ENCODE measurements at regions not wholly inside any gene's neighbourhood (a gene's known extent, or its start where the extent isn't known, plus 50 kb on each side); places are given as distances from the start of the nearest gene placed in this dataset.
"Not testable (repeated sequence)": the region's sequence is repeated elsewhere in the genome, so short reads cannot be mapped to it uniquely, and the experiment has no call there.

DNA sequence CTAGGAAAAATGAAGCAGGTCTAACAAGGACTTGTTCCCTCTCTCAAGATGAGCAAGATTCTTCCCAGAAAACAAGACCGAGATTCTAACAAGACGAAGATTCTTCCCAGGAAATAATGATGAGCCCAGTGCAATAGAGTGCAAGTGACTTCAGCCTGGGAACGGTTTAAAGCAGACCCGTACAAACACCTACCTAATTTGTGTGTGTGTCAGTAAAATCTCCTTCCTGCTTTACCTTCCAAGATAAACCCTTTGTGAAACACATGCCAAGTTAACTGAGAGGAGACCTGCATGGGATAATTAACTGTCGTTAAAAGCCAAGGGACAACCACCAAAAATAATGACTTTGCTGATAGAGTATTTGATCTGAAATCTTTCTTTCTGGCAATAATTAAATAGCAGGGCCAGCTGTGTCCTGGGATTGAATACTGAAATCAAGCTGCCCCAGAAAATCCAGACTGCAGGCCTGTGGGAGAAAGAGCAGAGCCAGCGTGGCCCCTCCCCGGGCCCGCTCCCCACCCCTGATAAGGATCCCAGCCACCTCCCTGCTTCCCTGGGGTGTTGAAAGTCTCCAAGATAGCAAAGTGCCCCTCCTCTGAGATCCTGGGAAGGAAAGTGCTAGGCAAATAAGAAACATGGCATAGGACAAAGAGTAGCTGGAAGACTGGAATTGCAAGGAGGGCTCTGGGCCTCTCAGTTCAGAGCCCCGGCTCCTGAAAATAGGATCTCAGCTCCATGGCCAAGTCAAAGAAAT is 145.5 kb downstream of the CYP26B1 start:
- DNase-seq: no peak

DNA sequence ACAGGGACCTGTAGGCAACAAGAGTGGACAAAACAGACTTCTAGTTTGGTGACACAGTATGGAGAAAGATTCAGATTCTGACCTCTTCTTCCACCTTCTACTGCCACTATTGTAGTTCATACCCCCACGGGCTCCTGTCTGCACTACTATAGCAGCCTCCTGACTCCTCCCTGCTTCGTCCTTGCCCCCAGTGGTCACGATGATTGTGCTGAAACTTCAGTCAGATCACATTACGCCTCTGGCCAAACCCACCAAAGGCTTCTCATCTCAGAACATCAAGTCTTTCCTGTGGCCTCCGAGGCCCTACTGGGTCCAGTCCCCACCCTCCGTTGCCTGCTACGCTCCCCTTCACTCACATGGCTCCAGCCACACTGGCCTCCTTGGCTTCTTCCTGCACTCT is 147.6 kb downstream of the CYP26B1 start:
- DNase-seq: no peak

DNA sequence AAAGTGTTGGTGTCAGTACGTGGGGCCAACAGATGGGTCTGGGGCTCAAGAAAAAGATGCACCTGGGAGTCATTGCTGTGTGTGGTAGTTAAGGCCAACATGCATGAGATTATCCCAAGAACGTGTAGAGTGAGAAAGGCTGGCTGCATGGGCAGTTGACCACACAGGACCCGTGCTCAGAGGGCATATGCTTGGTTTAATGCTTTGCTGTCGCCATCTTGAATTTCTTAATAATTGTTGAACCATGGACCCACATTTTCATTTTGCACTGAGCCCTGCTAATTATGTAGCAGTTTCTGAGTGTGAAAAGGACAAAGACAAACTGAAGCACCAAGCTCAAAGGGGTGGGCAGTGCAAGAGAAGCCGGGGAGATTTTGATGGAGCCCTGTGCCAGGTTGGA is 148.1 kb downstream of the CYP26B1 start:
- DNase-seq: no peak

DNA sequence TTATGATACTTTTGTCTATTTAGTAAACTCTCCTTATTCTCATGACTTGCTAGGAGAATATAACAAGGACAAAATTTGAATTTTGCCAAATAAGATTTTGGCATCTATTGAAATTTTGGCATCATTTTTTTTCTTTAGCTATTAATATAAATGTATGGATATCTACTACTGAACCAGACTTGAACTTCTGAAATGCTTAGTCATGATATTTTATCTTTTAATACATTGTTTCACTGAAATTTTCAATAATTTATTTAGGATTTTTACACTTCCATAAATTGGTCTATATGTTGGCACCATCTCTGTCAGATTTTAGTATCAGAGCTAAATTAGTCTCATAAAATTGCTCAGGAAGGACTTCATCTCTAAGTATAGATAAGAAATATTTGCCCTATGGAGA is 149.8 kb downstream of the CYP26B1 start:
- no peak for DNase-seq

DNA sequence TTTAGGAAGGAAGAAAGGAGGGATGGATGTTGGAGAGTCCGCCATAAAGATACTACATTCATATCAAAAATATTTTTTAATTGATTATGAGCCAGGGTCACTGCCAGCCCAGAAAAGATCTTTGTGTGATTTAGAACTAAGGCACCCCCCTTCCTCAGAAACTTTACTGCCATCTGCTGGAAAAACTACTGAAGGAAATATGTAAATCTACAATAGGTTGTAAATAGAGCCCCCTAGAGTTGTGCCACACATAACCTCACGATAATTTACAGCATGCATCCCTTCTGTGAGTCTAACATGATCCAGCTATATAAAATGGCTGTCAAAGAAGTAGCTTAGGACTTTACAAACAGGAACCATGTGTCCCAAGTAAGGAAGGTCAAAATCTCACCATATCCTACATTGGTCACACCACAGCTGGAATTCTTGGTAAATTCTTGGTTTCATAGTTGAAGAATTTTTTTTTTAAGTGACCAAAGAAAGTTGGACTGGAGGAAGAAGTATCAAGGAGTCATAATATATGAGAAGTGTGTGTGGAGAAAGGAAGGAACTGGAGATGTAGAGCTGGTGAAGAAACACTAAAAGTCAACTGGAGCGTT is 152.5 kb downstream of the CYP26B1 start:
- peak; percentile 7 for DNase-seq

DNA sequence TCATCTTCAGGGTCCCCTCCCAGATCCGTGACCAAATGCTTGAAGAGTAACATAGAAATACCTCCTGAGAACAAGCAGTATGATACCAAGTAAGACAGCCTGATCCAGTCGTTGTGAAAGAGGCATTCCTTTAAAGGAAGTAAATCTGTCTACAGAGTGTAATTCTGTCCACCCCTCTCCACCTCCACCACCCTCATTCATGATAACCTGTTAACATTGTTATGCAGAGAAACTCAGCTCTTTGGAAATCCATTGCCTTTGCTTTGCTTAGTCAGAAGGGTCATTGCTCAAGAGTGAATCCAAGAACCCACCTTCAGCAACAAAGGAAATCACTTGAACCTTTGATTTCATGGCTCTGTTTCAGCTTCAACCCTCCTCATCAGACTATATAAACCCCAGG is 155.6 kb downstream of the CYP26B1 start:
- DNase-seq: no peak

DNA sequence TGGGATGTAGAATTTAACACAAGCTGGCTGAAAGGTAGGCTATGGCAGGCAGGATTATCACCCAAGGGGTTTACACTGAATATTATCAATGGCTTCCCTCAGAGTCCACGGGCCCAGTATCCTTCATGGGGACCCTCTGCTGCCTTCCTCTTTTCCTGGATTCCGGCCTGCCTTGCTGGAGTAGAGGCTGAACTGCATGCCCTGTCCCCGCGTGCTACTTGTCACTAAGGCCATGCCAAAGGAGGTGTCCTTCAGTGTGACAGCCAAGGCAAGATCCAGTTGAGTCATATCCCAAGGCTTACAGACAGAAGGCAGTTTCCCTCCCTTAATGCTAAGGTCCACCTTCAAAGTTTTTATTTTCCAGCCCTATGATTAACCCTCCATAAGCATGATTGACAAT is 156.3 kb downstream of the CYP26B1 start:
- no peak for DNase-seq

DNA sequence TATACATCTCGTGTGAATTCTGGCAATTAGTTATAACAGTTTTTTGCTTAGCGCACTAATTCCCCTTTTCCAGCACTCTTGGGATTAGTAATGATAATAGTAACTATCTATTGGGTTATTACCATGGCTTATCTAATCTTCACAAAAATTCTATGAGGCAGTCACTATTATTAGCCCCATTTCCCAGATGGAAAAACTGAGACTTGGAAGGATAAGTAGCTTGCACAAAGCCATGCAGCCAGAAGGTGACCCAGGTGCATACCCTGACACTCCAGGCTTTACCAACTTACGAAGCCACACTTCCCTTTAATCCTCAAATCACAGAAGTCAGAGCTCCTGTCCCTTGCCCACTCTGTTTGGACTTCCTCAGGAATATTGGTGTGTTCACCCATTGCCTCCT is 156.8 kb downstream of the CYP26B1 start:
- DNase-seq: no peak

DNA sequence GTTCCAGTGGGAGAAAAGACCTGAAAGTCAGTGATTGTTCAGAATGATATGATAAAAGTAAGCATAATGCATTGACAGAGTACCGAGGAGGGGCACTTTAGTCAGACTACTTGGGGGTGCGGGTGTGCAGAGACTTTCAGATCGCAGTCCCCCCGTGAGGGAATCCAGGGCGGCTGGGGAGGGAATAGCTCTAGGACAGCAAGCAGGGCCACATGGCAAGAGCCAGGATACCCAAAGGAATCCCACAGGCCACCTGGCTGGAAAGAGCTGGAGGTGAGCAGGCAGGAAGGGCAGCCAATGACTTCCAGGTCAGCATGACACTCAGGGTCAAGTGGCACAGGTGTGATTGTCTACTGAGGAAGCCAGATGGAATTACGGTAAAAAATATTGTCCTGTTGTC is 157.5 kb downstream of the CYP26B1 start:
- DNase-seq: no peak

DNA sequence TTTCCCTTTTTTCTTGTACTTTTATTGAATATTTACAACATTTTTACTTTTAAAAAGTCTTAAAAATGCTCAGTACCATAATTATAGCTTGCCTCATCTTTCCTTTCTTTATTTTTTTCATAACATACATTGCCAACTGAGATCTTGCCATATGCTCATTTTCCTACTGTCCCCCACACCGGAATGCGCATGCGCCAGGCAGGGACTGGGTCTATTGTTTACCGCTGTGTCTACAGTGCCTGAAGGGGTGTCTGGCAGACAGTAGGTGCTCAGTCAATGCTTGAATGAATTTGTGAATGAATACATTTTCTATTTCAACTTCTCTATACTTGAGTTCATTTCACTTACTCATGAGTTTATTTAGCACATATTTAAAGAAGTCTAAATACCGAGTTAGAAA is 158.0 kb downstream of the CYP26B1 start:
- DNase-seq: no peak

DNA sequence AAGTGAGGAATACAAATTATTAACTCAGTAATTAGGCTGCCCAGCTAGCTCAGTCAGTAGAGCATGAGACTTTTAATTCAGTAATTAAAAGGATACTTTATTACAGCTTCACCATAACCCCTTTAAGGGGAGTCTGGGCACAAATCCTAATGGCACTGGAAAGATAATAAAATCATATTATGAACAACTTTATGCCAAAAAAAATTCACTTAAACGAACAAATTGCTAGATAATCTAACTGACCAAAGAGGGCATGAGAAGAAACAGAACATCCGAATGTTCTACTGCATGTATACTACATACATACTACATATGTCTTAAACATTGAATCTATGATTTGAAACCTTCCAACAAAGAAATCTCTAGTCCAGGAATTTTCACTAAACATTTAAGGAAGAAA is 159.5 kb downstream of the CYP26B1 start:
- DNase-seq: no peak

DNA sequence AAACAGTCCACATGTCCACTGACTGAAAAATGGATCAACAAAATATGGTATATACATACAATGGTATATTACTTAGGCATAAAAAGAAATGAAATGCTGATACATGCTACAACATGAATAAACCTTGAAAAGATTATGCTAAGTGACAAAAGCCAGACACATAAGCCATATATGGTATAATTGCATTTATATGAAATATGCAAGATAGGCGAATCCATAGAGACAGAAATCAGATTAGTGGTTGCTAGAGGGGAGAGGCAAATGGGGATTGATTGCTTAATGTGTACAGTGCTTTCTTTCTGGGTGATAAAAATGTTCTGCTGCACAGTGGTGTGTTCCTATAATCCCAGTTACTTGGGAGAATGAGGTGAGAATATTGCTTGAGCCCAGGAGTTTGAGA is 171.0 kb downstream of the CYP26B1 start:
- no peak for DNase-seq

DNA sequence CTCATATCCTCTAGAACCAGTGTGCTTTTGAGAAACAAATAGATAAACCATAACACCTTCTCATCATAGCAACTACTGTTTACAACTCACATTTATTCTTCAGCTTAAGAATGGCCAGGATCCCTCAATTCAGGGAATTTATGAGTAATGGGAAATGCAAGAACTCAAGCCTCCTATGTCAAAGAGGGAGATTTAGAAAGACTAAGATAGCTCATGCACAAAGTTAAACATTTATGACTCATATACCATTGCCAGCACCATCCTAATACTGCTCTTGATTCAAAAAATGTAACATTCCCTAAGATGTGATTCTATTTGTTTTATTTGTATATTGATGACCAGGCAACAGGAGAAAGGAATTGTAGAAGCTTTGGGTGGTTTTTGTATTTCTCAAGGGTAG is 172.8 kb downstream of the CYP26B1 start:
- DNase-seq: no peak

DNA sequence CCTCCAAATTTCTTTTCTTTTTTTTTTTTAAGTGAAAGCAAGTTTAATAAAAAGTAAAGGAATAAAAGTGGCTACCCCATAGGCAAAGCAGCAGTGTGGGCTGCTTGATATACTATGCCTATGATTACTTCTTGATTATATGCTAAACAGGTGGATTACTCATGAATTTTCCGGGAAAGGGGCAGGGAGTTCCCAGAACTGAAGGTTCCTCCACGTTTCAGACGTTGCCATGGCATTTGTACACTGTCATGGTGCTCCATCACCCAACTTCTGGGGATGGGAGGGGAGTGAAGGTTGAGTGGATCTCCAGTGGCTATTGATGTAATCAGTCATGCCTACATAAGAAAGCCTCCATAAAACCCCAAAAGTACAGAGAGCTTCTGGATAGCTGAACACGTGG is 176.2 kb downstream of the CYP26B1 start:
- no peak for DNase-seq

DNA sequence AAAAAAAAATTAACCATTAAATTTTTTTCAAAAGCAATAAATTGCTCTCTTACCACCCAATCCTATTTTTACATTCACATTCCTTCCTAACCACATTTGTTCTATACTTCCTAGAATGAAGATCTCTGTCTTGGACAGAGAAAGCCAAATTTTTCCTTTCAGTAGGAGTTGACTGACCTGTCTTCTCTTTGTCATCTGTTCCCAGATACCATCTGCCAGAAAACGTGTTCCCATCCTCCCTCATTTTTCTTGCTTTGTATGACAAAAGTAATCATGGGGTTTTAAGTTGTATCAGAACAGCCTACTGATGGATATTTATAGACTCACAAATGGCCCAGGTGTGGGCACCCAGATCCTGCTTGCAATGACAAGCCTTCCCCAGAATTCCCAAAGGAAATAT is 182.1 kb downstream of the CYP26B1 start:
- no peak for DNase-seq

DNA sequence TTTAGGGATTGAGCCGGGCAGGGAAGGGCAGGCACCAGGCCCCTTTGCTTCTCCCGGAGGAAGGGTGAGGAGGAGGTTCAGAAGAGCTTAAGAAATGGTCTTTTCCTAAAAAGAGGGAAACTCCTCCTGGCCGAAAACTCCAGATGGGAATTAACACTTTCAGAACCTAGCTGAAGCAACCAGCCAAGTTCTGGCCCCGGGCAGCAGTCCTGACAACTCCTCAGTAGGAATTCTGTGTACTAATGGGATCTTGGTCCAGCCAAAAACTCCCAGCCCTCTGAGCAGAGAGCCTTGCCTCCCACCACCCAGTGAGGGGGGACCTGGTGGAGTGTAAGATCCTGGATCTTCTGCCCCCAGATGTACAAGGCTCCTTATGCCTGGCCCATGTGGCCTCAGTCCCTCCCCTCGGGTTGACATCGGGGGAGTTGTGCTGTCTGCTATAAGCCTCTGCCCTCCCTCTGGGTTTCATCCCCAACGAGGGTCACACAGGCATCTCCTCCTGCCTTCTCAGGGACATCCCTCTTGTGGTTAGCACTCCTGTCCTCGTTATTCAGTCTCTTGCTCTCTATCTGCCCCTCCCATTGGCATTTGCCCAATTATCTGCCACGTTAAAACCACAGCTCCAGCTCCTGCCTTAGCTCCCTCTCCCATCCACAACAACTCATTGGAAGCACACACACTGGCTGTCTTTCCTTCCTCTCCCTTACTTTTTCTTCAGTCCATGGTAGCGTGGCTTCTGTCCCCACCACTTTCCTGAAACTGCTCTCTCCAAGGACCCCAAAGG is 184.6 kb downstream of the CYP26B1 start:
- DNase-seq: no peak

DNA sequence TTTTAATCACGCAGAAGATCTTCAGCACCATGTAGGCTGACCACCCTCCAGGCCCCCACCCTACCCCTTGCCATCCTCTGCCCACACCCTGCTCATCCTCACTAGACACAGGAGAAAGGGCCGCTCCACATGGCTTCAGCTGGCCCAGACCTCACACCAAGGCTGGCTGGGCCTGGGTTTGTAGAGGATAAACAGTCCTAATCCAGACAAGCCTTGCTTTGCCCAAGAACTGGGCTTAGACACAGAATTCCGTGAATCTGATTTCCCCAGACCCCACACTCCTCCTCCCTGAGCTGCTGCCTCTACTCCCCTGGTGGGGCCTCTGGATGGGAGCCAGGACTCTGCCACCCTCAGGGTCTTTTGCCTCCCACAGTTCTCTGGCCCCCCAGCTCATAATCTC is 185.3 kb downstream of the CYP26B1 start:
- DNase-seq: no peak

DNA sequence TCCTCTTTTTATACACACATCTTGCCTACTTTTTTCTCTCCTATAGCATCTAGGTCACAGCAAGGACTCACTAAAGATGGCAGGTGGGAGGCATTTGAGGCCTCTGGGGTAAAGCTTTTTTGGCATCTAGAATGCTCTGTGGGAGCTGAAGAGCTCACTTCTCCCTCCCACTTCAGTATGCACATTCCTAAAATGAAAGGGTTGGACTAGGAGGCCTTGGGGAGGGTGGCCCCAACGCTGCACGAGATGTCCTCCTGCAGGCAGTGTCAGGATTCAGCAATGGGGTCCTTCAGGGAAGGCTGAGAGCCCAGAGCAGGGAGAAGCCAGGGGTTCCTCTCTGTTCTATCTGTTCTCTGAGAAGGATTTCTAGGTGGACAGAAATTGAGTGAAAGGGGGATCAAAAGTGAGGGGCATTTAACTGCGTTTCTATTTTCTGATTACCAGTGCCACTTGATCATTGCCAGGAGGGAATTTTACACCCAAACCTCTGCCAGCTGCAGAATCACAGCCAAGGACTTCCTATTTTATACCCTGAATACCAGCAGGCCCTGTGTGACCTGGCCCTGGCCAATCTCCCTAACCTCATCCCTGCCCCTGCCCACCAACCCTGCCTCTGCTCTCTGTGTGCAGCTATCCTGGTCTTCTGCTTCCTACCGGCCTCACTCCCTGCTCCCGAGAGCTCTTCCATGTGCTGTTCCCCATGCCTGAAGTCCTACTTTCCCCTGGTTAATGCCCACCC is 186.2 kb downstream of the CYP26B1 start:
- no peak for DNase-seq

DNA sequence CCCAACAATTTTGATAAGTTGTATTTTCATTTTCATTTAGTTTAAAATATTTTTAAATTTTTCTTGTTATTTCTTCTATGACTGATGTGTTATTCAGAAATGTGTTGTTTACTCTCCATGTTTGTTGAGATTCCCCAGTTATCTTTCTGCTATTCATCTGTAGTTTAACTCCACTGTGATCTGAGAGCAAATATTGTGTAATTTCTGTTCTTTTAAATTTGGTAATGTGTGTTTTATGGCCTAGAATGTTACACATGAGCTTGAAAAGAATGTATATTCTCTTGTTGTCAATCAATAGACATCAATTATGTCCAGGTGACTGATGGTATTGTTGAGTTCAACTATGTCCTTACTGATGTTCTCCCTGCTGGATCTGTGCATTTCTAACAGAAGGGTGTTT is 188.2 kb downstream of the CYP26B1 start:
- DNase-seq: no peak

DNA sequence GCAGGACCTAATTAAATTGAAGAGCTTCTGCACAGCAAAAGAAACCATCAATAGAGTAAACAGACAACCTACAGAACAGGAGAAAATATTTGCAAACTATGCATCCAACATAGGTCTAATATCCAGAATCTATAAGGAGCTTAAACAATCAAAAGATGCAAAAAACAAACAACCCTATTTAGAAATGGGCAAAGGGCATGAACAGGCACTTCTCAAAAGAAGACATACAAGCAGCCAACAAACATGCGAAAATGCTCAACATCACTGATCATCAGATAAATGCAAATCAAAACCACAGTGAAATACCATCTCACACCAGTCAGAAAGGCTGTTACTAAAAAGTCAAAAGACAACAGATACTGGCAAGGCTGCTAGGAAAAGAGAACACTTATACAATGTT is 189.2 kb downstream of the CYP26B1 start:
- not testable (repeated sequence) for DNase-seq

DNA sequence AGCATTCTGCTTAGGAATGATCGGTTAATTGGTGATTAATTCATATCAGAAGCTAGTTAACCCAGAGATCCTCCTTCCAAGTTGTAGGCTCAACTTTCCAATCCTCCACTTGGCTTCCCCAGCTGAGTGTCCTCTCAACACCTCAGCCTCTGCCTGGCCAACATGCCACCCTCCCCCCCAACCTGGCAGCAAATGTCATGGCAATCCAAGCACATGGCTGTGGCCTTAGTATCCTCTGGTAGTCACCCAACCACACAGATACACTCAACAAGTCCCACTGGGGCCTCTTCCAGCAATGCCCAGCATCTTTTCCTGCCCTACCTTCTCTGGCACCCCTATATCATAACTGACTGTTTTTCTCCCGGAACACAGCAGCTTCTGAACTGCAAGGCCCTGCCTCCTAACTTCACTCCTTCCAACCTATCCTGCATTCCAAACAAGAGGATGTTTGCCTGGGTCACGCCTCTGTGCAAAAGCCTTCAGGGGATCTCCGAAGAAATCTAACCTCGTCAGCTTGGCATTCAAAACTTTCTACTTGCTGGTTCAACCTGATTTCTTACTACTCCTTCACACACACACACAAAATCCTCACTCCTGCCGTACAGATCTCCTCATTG is 195.0 kb downstream of the CYP26B1 start:
- DNase-seq: no peak

DNA sequence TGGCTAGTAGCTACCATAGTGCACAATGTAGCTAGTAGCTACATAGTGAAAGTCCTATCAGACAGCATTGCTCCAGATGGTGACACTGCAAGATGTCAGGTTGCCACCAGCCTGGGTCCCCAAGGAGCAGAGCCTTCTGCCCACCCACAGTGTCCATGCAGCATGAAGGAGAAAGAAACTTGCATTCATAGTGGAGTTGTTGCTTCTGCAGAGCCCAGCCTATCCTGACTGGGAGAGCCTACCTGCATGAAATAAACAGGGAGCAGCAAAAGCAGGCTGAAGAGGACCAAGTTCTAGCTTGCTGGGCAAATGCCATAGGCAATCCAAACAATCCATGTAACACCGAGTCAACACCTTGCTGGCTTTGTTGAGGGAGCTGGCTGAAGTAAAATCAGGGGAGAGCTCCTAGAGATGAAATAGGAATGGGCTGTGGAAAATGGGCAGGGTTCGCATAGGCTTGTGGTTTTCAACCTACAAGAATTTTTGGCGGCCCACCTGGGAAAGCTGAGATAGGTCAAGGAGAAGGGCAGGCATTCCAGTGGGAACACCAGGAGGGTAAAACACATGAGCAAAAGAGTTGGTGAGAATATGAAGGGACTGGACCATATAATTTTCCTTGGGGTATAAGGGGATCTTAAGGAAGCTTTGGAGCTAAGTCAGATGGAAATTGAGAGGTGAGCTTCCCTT is 195.8 kb downstream of the CYP26B1 start:
- DNase-seq: no peak

DNA sequence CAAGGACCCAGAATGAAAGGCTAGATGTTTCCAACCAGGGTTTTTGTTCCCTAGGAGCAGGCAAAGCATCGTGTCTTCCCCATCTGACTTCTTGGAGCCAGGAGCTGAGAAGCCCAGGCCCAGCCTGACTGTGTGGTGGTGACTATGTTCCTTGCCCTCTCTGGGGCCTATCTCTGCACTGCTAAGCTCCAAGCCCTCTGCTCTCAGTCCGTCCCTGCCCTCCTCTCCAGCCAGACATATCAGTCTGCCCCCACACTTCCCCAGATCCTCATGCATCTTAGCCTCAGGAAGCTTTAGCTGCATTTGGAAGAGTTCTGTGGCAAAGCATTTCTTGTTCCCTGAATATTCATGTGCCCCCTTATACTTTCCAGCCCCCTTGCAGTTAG is 196.6 kb downstream of the CYP26B1 start:
- DNase-seq: no peak
